NCI-H1436 treated with DMSO at 0.1 percent for 48 hours (cell line): ENCODE measurements at regions not wholly inside any gene's neighbourhood (a gene's known extent, or its start where the extent isn't known, plus 50 kb on each side); places are given as distances from the start of the nearest gene placed in this dataset.
"Not testable (repeated sequence)": the region's sequence is repeated elsewhere in the genome, so short reads cannot be mapped to it uniquely, and the experiment has no call there.

Experiments
- DNase-seq: peaks from one replicate; lab custom pipeline; 2025; lab: John Stamatoyannopoulos, UW

DNA sequence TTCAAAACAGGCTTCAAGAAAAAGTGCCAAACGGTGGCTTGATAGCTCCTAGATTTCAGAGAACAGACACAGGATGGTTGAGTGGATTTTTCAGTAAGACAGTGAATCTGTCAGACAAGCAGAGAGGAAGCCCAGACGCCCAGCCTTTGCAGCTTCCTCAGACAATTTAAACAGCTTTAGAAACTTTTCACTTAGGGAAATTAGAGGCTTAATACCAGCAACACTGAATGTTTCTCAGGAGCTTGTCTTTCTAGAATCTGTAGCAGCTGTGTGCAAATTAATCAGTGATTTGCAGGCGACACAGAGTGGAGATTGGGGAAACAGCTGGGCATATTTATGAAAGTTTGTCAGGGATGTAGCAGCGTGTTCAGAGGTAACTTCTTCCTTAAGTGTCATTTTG, 362.1 kb downstream of the GALC start:
- no peak for DNase-seq

DNA sequence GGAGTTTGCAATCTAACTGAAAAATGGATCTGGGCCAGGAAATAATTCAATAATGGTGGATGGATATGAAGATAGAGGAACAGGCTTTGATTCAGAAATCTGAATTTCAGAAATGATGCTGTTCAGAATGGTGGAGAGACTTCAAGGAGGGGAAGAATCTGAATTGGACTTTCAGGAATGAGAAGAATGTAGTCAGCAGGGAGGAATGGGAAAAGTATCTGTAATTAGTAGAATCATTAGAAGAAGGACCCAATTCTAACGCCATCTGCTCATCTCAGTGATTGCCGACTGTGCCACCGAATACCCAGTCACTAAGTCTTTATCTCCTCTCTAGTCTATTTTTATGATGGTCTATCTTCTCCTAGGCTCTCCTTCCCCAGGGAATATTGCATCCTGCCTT, 363.2 kb downstream of the GALC start:
- no peak for DNase-seq

DNA sequence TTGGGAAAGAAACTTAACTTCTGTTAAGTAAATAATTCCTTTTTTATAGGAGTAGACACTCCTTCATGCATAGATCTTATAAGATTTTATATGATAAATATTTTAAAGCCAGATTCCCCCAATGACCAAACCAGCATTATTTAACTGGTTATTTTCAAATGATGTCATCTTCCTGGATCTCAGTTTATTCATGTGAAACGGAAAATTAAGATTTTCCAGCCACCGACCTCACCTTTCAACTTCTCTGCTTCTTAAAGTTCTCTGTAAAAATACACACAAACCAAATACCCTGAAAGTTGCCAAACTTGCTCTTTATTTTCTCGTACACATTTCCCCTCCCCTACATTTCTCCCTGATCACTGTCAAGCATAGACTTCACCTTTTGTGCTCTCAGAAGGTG, 364.2 kb downstream of the GALC start:
- no peak for DNase-seq

DNA sequence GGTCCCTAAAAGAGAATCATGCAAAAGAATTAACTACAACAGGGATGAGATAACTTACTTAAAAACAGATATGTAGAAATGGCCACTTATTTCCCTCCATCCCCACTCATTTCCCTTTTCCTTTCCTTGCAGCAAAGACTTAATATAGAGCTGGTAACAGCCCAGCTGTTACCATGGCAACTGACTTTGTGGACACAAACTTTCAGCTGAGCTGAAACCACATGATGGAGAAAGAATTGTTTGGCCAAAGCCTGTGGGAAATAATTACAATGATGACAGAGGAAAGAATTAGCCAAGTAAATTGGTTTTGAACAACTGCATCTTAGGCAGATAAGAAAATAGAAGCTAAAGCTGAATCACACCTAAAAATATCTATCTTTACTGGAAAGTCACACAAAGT, 364.9 kb downstream of the GALC start:
- DNase-seq = no peak

DNA sequence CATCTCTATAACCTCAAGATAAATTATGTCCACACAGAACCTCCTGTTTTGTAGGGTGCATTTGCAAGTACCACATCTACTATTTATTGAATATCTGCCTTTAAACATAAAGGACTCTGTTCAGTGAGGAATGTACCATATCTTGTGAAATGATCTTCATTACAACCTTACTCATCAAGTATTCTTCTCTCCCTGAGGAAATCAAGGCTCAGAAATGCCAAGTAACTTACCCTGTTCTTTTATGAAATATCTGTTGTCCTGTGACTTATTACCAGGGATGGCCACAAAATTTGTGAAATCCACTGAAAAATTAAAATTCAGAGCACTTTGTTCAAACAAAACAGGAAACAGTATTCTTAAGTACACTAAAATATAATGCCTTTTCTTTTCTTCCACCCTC, 366.7 kb downstream of the GALC start:
- DNase-seq = no peak

DNA sequence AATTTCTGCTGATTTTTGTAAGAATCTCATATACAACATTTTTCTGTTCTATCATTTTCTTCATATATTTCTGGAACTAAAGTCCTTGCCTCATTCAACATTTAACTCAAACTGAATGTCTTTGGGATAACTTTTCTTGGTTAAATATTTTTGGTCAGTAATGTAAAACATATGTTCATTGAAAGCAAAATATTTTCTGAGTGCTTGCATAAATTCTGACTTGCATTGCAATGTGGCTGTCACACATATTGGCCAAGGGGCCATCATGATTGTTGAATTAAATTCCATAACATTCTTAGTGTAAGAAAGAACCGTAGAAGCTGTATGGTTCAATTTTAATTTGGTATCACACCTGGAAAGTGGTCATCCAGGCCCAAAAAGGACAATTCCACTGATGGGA, 369.4 kb downstream of the GALC start:
- no peak for DNase-seq

DNA sequence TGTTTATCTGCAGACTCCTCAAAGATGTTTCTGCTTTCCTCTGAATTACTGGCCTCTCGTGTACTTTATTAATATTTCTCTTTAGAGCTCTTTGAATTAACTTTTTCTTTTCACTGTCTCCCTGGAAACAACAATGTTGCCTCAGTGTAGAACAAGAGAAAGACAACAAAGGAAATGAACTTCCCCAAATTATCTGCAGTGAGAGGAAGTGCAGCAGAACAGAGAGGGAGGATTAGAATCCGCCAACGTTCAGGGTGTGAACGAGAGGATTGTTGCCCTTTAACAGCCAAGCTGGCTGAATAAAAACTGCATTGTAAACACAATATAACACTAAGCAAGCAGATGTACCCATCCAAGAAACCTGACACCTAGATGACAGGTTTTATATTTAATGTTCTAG, 375.9 kb downstream of the GALC start:
- no peak for DNase-seq

DNA sequence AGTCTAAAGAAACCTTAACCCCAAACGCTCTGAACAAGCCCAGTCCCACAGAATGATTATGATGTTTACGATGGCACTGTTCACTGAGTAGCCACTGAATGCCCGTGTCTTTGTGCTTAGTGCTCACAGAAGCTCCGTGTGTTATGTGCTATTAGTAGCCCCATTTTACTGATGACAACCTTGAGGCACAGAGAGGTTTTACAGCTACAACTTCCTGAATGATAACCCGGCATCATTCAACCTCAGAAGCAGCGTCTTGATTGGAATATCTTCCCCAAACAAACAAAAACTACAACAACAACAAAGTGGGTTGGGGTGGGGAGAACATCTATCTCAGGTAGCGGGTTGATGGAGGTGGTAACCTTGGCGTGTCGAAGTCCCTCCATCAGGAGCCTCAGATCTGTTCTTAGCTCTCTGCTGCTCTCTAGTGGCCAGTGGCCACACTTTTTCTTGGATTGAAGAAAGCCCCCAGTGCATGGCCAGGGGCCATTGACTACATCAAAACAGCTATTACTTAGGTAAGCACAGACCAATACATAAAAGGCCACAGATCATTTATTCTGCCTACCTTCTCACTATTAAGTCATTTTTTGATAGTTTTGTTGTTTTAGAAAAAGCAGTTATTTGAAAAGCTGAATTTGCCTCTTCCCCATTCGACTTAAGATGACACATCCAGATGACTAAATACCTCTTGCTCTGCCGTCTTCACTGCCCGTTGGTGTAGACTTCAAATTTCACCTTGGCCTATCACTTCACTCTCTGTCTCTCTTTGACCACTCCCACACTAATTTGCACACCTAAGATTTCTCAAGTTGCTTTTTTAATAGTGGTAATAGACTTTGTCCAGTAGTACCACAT, 376.9 kb downstream of the GALC start:
- DNase-seq = no peak

DNA sequence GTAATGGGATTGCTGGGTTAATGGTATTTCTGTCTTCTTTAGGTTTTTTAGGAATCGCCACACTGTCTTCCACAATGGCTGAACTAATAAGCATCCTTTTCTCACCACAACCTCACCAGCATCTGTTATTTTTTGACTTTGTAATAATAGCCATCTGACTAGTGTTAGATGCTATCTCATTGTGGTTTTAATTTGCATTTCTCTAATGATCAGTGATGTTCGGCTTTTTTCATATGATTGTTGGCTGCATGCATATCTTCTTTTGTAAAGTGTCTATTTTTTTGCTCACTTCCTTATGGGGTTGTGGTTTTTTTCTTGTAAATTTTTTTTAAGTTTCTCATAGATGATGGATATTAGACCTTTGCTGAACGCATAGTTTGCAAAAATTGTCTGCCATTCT, 377.9 kb downstream of the GALC start:
- no peak for DNase-seq

DNA sequence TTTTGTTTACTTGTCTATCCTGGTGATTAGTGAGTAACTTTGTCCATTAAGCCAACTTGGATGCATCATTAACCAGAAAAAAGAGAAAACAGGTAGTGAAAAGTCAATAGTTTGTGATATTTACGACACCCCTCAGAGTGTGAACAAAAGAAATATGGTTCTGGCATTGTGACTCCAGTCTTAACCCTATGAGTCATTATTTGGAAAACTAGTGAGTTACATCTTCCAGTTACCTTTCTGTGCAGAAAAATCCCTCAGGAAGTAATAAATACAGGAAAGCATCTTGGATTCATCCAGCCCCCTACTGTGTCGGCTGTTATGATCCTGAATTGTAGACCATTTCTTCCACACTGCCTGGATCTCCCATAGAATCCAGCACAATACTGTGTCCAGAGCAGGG, 379.1 kb downstream of the GALC start:
- no peak for DNase-seq

DNA sequence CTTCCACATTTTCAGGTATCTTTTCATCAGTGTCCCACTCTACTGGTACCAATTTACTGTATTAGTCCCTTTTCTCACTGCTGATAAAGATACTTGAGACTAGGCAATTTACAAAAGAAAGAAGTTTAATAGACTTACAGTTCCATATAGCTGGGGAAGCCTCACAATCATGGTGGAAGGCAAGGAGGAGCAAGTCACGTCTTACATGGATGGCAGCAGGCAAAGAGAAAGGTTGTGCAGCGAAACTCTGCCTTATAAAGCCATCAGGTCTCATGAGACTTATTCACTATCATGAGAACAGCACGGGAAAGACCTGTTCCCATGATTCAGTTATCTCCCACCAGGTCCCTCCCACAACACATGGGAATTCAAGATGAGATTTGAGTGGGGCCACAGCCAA, 385.9 kb downstream of the GALC start:
- not testable (repeated sequence) for DNase-seq

DNA sequence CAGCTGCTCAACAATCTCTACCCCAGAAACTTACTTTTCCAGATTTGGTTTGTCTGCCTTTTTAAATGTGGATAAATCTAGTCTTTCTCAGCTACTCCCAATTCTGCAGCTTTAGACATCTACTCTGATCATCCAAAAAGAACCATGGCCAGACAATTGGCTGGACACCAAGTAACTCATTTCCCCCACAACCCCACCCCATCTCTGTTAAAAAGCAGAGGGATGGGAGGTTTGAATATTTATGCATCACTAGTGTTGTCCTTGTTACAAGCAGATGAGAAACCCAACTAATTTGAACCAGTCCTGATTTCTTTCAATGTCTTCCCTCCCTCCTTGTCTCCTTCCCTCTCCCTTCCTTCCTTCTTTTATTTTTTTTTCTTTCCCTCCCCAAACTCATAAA, 391.9 kb downstream of the GALC start:
- no peak for DNase-seq

DNA sequence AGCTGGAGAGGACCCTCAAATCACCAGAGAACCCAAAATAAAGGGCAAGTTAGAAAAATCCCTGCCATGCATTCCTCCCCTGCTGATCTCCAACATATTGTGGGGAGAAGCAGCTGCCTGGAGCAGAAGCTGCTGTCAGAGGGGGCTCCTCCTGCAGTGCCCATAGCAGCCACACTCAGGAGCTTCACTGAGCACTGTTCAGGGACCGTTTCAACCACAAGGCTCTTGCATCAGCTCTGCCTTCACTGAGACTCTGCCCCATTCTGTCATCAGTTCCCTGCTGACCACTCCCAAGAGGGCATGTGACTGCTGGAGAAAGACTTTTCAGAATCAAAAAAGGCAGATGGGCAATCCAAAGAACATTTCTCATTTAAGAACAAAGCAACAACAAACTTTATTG, 392.7 kb downstream of the GALC start:
- no peak for DNase-seq

DNA sequence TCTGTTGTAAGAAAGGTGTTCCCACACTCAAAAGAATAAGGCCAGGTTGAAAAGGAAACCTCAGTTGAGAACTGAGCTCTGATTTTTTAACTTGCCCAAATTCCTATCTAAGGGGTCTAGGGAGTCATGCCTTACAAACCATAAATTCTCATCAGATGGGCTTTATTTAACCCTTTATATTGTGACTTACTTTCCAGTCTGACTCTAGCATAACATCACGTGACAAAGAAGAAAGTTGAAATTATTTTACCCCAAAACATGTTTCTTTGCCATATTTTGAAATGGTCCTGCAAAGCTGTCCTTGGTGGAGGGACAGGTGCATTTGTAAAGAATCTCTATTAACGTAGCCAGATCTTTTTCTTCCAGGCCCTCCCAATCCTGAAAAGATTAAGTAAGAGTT, 411.7 kb downstream of the GALC start:
- no peak for DNase-seq

DNA sequence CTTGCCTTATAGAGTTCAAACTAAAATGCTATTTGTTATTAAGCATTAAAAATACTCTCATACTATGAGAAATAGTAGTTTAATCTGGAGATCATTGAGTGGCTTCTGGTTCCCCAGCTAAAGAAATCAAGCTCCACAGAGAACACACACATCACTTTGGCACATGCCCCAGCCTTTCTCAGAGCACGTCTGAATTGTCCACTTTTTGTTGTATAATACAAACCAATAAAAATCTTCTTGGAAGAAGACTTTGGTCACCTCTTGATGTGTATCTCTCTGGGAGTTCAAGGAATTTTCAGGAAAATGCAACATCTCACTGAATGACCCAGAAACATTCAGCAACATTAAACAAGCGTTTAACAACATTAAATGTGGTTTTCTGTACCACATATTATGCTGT, 413.9 kb downstream of the GALC start:
- no peak for DNase-seq

DNA sequence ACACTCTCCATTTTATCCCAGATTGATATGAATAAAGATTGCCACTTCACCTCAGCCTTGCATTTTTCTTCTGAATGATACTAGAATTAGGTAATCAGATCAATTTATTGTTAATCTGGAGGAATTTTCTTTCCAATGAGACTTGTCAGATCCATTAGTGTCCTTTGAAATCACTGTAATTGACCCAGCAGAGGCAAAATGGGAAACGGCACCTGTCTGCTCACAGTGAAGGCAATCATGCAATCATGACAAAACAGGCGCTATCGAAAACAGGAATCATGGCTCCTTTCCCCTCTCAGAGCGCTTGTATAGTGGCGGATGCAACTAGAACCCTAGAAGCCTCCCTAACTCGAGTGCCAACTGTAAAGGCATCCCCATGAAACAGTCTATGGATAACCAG, 417.6 kb downstream of the GALC start:
- DNase-seq = no peak

DNA sequence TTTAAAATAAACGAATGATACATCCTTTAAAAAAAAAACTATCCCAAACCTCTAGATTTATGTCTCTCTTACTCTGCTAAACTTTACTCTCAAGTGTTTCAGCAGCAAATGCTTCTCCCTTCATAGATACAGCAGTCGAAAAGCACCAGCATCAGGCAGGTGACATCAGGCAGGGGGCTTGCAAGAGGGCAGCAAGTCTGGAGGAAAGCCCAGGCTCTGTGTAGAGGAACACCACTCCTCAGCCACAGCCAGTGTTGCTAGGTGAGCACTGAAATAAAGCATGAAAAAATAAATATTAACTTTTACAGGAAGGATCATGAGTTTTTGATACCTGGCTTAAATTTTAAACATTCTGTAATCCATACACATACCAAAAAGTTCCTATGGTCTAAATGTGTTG, 419.4 kb downstream of the GALC start:
- no peak for DNase-seq

DNA sequence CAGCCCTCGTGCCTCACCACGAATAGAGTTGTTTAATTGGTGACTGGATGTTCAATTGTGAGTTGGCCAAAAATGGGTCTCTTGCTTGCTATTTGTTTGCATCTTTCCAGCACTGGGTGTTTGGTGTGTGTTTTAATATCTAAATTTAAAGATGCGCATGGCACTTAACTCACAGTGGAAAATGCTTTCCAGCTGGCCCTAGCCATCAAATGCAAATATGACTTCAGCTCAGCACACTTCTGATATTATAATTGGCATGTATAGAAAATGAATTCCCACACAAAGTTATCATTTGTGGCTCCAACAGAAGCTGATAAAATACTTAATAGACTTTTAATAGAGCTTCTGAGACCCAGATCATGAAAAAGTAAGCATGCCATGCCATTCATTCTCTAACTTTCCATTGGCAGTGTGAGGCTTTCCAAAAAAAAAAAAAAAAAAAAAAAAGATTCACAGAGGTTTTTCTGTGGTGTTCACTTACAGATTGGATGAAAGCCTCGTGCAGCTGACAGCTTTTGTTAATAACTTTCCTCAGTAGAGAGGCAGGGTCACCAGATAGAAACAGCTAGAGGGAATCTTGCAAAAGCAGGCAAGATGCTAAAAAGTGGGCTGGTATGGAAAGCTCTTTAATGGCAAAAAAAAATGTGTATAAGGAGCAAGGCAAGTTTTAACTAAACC, 425.2 kb downstream of the GALC start:
- no peak for DNase-seq

DNA sequence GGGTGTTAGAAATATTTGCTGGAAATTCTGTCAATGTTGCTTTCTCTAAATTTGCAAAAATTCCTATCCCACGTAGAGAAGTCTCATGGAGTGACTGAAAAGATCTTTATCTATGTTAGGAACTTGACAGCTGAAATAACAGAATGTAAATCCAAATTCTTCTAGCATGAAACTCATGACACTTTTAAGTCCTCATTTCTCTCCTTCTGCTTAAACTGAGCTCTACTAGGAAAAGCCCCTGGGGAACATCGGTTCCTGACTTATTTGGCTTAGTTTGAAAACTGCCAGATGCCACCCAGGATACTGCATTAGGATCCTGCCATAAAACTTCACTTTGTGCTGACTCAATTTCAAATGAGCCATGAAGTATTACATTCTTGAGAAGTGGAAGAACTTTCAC, 426.0 kb downstream of the GALC start:
- DNase-seq = no peak

DNA sequence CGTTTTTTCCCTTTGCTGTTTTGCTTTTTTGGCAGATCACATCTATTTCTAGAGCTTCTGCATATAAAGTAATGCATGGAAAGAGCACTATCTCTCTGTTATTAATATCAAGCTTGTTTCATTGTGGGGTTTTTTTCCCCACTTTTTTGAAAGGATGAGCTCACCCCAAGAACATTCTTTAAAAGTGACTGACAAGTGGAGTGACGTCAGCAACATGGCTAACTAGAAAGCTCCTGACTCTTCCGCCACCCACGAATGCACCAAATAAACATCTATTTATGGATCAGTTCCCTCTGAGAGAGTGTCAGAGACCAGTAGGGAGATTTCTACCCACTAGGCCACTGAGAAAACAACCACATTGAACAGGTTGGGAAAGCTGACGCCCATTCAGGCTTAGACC, 445.4 kb downstream of the GALC start:
- DNase-seq = no peak

DNA sequence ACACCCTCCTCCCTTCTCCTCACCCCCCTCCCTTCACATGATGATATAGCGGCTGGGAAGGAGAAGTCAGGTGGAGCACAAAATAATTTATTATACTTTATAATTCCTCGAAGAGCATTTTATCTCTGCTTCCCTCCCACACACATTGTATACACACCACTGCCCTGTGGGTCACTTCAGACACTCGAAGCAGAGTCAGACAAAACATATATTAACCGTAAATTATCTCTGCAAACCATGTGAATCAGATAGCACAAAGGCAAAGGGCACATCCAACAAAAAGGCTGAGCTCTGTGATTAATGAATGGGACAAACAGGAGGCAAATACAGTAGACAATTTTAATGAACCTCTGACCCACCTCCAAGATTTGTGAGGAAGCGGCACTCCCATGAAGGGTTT, 450.7 kb downstream of the GALC start:
- no peak for DNase-seq

DNA sequence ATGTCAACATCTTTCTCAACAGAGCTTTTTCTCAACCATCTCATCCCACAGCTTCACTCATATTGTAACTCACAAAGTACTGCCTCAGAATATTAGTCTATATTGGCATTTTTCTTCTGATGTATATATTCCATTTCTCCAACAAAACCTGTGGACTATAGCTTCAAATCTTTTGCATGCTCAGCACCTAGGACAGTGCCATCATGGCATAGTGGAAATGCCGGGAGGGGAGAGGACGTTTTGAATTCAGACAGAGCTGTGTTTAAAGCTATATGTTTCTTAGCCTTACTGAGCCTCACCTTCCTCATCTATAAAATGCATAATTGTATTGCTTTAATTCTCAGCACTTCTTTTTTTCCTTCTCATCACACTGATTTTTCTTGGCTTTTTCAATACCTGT, 452.6 kb downstream of the GALC start:
- DNase-seq = no peak

DNA sequence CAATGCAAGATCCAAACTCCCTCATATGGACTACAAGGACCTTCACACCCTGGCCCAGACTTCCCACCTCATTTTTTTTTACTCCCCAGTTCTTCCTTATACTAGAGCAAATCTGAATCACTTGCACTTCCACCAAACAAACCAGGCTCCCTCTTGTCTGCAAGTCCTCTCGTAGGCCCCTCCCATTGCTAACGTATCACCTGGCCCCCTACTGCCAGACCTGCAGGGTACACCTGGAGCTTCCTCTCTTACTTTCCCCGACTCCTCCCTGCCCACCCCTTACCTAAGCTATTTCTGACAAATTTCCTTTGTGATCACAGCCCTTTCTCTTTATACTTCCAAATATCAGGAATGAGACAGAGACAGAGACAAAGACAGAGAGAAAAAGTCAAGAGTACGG, 463.9 kb downstream of the GALC start:
- DNase-seq = no peak

DNA sequence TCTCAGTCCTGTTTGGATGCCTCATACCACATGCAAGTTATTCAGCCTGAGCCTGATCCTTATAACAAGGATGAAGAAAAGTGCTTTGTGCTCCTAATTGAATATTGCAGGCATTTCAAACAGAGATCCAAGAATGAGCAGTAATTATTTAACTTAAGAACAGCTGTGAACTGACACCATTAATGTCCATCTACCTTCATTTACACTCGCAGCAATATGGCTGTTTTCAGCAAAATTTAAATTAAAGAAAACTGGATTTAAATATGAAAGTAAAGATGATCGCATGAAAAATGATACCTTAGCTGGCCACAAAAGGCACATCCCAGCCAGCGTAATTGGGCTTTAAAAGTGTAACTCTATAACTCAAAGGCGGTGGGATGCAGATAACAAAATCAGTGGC, 466.3 kb downstream of the GALC start:
- DNase-seq = no peak
